HuH-7 (cell line): ENCODE measurements at regions not wholly inside any gene's neighbourhood (a gene's known extent, or its start where the extent isn't known, plus 50 kb on each side); places are given as distances from the start of the nearest gene placed in this dataset.
"Not testable (repeated sequence)": the region's sequence is repeated elsewhere in the genome, so short reads cannot be mapped to it uniquely, and the experiment has no call there.

Source experiments
- DNase-seq: peaks from one replicate; pipeline ENCODE4 v3.0.0; 2011; ENCODE audit warnings: low spot score

DNA sequence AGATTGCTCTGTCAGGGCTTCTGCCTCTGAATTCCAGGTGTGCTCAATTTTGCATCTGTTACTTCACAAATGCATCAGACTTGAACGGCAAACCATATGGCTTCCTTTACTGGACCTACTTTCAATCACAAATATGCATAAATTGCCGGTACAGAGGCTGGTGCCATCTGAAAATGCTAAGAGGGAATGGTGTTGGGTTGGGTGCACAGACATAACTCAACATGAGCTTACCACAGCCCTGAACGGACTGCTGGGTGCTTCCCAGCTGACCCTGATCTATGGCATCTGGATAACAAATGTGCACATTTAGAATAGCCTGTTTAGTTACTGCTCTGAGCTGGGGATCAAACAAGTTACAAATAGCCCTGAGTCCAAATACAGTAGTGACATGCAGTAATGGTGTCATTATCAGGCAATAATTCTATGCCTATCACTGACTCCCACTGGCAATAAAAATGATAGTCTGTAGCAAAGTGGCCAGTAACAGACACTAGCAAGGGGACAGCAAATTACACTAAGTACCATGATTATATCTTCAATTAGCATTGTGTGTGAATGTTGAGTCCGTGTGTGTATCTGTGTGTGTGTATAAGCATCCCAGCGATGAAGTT, 927.3 kb downstream of the DIAPH3 start:
- no peak for DNase-seq

DNA sequence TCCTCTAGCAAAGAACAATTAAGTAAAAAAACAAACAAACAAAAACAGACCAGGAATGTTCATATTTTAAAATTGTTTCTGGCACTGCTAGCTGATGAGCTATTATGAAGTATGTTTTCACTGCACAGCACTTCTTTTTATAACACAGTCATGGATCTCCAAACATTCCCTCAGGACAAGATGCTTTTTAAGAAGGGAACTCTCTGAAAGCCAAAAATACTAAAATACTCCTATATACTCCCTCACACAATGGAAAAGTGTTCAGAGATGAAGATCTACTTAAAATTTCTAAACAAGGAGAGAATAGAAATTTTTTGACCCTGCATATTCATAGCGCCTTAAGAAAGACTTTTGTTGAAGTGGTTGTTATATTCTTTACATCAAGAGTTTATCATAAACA, 926.8 kb downstream of the DIAPH3 start:
- no peak for DNase-seq

- peak; percentile 25 for DNase-seq
These were observed 916.6 kb downstream of the DIAPH3 start for GRCh38 chr13:59247171-59247570.

DNA sequence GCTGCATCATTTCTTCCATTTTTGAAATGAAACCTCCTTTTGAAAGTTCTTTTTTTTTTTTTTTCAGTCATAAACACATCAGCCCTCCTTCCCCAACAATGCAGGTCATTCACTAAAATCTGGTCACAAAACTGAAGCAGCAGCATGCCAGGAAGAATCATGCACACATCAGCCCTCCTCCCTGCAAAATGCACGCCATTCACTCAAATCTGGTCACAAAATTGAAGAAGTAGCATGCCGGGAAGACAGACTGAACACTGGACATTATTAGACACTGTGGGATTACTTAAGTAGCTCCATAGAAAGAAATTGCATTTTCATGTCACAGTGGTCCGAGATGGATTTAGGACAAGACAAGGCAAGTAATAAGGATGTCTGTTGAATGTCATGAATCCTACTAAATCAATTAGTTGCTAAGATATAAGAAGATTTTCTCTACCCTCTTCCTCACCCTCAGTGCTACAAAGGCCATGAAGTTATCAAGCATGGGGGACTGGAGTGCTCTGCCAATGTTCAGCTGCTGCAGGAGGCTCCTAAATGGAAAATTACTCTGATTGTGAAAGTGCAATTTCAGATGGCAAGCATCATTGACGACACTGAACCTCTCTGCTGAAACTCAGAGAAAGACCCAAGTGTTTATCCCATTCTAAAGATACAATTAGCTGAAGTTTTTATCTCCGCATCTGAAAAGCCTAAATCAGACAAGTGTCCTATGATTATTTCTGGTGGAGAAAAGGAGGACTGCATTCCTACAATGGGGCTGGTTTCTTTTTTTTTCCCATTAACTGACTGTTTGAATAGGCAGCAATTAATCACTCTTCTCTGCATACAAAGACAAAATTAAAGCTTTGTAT, 913.2 kb downstream of the DIAPH3 start:
- no peak for DNase-seq

DNA sequence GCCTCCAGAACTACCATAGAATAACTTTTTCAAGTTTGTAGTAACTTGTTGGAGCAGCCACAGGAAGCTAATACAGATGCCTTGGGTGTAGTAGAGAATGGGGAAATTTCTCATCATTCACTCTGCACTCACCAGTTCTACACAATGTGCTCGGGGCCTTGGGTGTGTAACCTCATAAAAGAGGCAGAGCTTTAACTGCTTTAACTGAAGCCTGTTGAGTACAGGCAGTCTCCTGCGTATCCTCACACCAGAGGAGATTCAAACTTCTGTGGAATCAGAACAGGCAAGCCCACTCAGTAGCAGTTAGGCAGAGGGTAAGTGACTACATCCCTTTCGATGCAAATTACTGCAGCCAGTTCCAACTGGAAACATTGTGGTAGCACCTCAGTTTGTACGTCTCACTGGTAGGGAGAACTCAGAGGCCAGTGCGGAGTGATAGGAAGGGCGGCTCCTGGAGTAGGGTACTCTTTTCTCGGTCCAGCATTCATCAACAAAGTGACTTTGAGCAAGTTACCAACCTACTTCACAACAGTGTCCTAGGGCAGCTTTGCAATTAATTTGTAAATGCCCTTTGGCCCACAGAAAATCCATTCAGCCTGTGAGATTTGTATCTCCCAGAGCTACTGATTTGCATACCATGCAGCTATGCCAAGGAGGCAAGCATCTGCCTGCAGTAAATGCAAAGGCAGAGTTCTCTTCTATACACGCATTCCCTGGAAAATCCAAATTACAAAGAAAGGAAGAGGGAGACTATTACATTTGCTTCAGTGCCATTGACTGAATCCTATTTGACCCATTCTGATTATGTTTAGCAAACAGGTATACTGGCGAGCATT, 904.3 kb downstream of the DIAPH3 start:
- DNase-seq: no peak

GRCh38 chr13:59261928-59262488, 901.7 kb downstream of the DIAPH3 start:
- peak; percentile 6 for DNase-seq

- no peak for DNase-seq
These were observed 900.2 kb downstream of the DIAPH3 start for GRCh38 chr13:59263531-59263930.

- DNase-seq: no peak
These were observed 897.2 kb downstream of the DIAPH3 start for GRCh38 chr13:59266478-59267063.

DNA sequence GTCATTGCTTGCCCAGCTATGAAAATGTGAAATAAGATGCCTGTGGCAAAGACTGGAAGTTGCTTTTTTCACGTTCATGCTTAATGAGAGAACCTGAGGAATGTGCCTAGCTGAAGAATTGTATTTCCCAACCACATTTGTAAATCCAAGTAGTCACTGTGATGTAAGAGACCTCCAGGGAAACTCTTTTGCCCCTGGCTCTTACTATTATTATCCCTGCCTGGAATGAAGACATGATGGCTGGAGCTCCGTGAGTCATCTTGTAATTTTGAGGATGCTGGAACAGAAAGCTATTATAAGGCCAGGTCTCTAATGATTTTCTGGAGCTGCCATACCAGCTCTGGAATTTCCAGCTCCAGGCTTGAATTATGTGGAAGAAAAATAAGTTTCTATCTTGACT, 894.3 kb downstream of the DIAPH3 start:
- DNase-seq: no peak

DNA sequence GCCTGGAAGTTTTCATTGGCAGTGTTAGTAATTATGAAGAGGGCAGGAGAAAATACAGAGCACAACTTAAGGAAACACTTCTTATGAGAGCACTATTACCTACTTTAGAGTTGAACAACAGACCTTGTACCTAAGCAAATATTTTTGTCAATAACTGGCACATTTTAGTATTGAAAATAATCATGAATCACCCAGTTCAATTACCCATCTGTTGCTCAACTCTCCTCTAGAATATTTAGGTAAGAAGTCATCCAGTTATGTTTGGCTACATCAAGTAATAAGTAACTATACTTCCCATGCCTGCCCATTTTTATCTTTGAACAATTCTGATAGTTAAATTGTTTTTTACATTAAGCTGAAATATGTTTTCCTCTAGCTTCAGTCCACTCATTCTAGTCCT, 893.4 kb downstream of the DIAPH3 start:
- DNase-seq: no peak

DNA sequence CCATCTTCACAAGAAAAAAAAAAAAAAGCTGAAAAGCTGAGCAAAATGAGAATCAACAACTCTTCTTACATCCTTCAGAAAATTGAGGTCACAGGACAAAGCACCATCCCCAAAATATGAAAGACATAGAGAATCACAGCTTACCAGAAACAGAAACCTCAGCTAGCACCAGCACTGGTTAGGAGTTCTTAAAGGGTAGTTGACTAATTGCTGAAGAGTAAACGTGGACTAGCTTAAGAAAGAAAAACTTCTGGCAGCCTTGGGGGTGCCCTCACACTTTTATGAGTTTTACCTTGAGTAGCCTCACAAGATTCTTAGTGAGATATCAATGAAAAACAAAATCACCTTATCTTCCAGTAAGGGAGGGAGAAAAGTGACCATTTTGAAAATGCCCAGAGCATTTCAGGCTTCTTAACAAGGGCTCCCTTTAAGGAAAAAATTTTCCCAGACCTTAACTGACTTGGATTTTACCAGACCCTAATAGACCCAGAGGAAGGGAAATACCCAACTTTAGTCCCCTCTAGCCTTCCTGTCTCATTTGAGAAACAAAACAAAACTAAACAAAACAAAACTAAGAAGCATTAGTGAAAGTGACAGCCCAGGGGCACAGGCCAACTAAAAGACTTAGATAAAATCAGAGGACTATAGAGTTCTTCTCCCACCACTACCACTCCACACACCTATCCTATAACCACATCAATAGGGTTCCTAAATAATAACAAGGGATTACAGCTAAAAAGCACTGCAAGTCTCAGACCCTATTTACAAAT, 888.6 kb downstream of the DIAPH3 start:
- DNase-seq: no peak

DNA sequence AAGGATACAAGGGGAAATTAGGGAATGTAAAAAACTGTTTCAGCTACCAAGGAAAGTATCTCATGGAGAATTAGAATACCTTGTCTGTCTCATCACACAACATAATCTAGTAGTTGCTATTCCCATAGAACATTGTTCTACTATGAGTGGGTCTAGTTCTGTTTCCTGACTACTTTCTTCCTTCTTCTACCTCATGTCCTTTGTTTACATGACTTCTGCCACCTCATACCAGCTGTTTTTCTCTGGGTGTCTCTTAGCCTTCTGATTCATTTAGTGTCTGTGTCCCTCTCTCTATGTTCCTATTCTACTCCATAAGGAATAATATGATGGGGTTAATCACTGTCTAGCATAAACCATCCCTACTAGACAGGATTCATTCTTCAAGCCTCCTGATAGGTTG, 887.3 kb downstream of the DIAPH3 start:
- DNase-seq: no peak

DNA sequence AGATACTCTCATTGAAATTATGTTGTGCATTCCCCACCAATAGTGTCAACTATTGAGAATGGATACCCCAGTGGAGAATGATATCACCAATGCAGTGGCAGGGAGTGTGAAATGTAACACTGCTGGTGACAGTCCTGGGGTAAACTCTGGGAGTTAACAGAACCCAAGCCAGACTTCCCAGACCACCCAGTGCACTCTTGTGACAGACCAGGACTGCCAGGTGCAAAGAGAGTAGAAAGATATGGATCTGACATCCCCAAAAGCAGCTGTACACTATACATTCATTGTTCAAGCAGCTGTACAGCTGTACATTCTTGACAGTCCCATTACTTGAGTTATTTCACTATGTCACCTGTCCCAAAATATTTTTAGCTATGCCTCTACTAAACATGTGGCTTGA, 886.6 kb downstream of the DIAPH3 start:
- no peak for DNase-seq

GRCh38 chr13:59279028-59279427, 884.7 kb downstream of the DIAPH3 start:
- no peak for DNase-seq

GRCh38 chr13:59279576-59279975, 884.2 kb downstream of the DIAPH3 start:
- DNase-seq: no peak

DNA sequence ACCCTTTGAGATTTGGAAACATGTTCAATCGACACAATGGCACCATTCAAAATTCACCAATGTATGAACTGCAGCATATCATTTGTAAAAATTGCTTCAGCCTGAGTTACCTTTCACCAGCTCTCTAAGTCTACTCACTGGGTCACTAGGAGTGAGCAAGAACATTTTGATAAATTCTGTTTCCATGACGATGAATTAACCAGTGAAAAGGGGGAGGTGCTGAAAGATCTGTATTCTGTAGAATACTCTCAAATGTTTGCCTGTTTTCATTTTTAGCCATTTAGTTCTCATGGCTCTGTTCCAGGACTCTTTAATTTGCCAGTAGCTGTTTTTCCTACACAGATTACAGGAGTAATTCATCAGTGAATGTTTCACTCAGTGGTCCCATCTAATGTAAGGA, 883.4 kb downstream of the DIAPH3 start:
- no peak for DNase-seq

- DNase-seq: no peak
These were observed 882.3 kb downstream of the DIAPH3 start for GRCh38 chr13:59281453-59281852.

DNA sequence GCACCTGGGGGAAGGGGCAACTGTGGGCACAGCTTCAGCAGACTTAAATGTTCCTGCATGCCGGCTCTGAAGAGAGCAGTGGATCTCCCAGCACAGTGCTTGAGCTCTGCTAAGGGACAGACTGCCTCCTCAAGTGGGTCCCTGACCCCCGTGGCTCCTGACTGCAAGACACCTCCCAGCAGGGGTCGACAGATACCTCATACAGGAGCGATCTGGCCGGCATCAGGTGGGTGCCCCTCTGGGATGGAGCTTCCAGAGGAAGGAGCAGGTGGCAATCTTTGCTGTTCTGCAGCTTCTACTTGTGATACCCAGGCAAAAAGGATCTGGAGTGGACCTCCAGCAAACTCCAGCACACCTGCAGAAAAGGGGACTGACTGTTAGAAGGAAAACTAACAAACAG, 871.5 kb downstream of the DIAPH3 start:
- DNase-seq: not testable (repeated sequence)

GRCh38 chr13:59299584-59299983, 864.1 kb downstream of the DIAPH3 start:
- DNase-seq: no peak

GRCh38 chr13:59300355-59301173, 863.2 kb downstream of the DIAPH3 start:
- DNase-seq: no peak
